ENCODE measurements at regions not wholly inside any gene's neighbourhood (a gene's known extent, or its start where the extent isn't known, plus 50 kb on each side); places are given as distances from the start of the nearest gene placed in this dataset.

- TF ChIP-seq, protein P1, sequence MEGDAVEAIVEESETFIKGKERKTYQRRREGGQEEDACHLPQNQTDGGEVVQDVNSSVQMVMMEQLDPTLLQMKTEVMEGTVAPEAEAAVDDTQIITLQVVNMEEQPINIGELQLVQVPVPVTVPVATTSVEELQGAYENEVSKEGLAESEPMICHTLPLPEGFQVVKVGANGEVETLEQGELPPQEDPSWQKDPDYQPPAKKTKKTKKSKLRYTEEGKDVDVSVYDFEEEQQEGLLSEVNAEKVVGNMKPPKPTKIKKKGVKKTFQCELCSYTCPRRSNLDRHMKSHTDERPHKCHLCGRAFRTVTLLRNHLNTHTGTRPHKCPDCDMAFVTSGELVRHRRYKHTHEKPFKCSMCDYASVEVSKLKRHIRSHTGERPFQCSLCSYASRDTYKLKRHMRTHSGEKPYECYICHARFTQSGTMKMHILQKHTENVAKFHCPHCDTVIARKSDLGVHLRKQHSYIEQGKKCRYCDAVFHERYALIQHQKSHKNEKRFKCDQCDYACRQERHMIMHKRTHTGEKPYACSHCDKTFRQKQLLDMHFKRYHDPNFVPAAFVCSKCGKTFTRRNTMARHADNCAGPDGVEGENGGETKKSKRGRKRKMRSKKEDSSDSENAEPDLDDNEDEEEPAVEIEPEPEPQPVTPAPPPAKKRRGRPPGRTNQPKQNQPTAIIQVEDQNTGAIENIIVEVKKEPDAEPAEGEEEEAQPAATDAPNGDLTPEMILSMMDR (IDR thresholded peaks at IDR 0.05 in 8 of 11, conservative IDR thresholded peaks at IDR 0.05 in 3 of 11), result no peak
- TF ChIP-seq POLR2AphosphoS5 (IDR thresholded peaks at IDR 0.05) (no peak), POLR2A (IDR thresholded peaks at IDR 0.05) (no peak)
Observed at GRCh38 chrX:130467936-130468335, 66.1 kb downstream of the RBMX2 start.

All from spleen (tissue), 7 donors.